Spleen (tissue), 11 donors: ENCODE measurements at regions not wholly inside any gene's neighbourhood (a gene's known extent, or its start where the extent isn't known, plus 50 kb on each side); places are given as distances from the start of the nearest gene placed in this dataset.
A peak's percentile ranks its signal among the peaks of the same experiment; 100 is the strongest.

Source experiments
- DNase-seq: peaks from one replicate; pipeline ENCODE4 v3.0.0-alpha.2; 2020
- H3K27ac ChIP-seq, 8 donors: fragments of 200-600 bp; sonication (generic) in 7 of 8; 1 replicate in 4 of 8; 2 replicates in 4 of 8; pipeline versions ENCODE4 v1.5.0 to v1.8.0; 2016 to 2021; ENCODE audit warnings: inconsistent platforms in 4 of 8, mild to moderate bottlenecking in 4 of 8, moderate library complexity in 1 of 8
- H3K27me3 ChIP-seq, 7 donors: fragments of 200-600 bp; sonication (generic) in 6 of 7; replicated peaks in 1 of 7; 1 replicate in 4 of 7; 2 replicates in 3 of 7; pipeline versions ENCODE4 v1.5.0 to v1.8.0; 2016 to 2021; ENCODE audit warnings: inconsistent platforms in 3 of 7, mild to moderate bottlenecking in 1 of 7
- H3K36me3 ChIP-seq, 6 donors: fragments of 200-600 bp; sonication (generic) in 5 of 6; 1 replicate in 4 of 6; 2 replicates in 2 of 6; pipeline versions ENCODE4 v1.5.0 to v1.8.0; 2016 to 2021; ENCODE audit warnings: inconsistent platforms in 2 of 6
- H3K4me1 ChIP-seq, 6 donors: fragments of 200-600 bp; sonication (generic) in 5 of 6; 1 replicate in 3 of 6; 2 replicates in 3 of 6; pipeline versions ENCODE4 v1.5.0 to v1.8.0; 2016 to 2021; ENCODE audit warnings: inconsistent platforms in 3 of 6
- H3K4me3 ChIP-seq, 8 donors: fragments of 200-600 bp; sonication (generic) in 7 of 8; 1 replicate in 4 of 8; 2 replicates in 4 of 8; pipeline versions ENCODE4 v1.5.0 to v1.8.0; 2016 to 2021; ENCODE audit warnings: inconsistent platforms in 4 of 8, mild to moderate bottlenecking in 4 of 8, moderate library complexity in 2 of 8
- H3K9me3 ChIP-seq, 8 donors: fragments of 200-600 bp; sonication (generic) in 7 of 8; 1 replicate in 4 of 8; 2 replicates in 4 of 8; pipeline versions ENCODE4 v1.5.0 to v1.8.0; 2016 to 2021; ENCODE audit warnings: inconsistent platforms in 4 of 8
- POLR2A ChIP-seq, 3 donors: fragments of 450-650 bp; IDR thresholded peaks; one replicate each; pipeline ENCODE4 v1.5.1; 2017; ENCODE audit warnings: antibody characterized with exemption in 3 of 3, mild to moderate bottlenecking in 1 of 3
- POLR2AphosphoS5 ChIP-seq, 3 donors: sonication (generic); formaldehyde crosslinking; IDR thresholded peaks; one replicate each; pipeline ENCODE4 v1.5.1; 2017; ENCODE audit warnings: antibody characterized with exemption in 3 of 3
- WGBS, 5 donors: extraction: QIAGEN DNeasy Blood & Tissue Kit in 3 of 5; methylation state at CpG; one replicate each; pipeline versions ENCODE4 v1.1.5 to v1.1.7; 2013 to 2018; 5-methylcytosine and 5-hydroxymethylcytosine counted together
- intact Hi-C: fragments of 100-400 bp; cut with DNase I; formaldehyde crosslinking; loops from one replicate; pipeline ENCODE4 v1.15.0; 2023; ENCODE audit warnings: low total_unique reads
- TF ChIP-seq, protein P1 (sequence below), 11 experiments: fragments of 200-600 bp in 7 of 11; fragments of 450-650 bp in 4 of 11; sonication (generic) in 4 of 11; IDR thresholded peaks in 8 of 11; conservative IDR thresholded peaks in 3 of 11; 1 replicate in 7 of 11; 2 replicates in 4 of 11; pipeline versions ENCODE4 v1.4.0 to v1.8.0; 2016 to 2021; ENCODE audit warnings: antibody characterized with exemption in 11 of 11, inconsistent platforms in 4 of 11, mild to moderate bottlenecking in 1 of 11
- donor health status: healthy with polysubstance abuse.
- donor health status: DM: no; HTN: no; CAD: no; lungs with moderate emphysema.
- donor health status: DM: no; HTN: no; CAD: no.
- donor health status: Bipolar disorder and iron deficiency.
- donor health status: healthy.
- donor health status: DM: no; HTN: no; CAD: no.
- donor health status: DM: yes; HTN: yes; CAD: no.

DNA sequence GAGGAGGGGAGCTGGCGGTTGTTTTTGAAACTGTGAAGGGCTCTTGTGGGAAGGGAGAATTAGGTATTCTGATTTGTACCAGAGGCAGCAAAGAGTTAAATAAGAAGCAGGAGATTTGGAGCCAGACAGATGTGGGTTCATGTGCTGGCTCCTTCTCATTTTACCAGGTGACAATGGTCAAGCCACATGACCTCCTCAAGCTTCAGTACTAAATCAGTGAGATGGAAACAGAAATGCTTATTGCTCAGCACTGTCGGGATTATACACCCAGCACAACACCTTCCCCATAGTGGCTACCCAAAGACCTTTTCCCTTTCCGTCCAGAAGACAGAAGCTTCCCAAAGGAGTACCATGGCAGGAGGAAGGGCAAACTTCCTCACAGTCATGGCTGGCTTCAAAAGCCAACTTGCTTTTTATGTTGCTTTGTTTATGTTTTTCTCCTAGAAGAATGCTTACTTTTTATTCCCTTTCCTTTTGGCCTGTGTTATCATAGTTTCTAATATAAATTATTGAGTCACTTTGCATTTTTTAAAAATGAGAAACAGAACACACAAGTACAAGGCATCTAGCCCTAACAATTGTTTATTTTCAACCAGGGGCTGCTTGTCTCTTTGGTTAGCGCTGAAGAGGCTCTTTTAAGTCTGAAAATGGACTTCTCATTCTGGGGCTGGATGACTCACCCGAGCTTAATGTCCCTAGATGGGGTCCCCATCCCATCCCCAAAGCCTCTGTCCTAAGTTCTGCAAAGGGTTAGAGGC, 181.5 kb upstream of the ZBED5 start:
- Histone ChIP-seq H3K4me3 (no peak overlapping the region), H3K4me1 (peaks cover 0 to 5% (median 0%) of the 10 kb centered on the region in 6 donors), H3K9me3 (no peaks in the 10 kb centered on the region), H3K27me3 (no peaks in the 10 kb centered on the region), H3K27ac (no peak overlapping the region), H3K36me3 (no peaks in the 10 kb centered on the region)
- WGBS, 5 donors, result 84 to 90% (median 87%) methylated on average over 5 of the region's 5 CpGs
- DNase-seq, result no peak
- intact Hi-C loops, result no loop called here
- no peak for TF ChIP-seq POLR2A (IDR thresholded peaks at IDR 0.05)
- TF ChIP-seq, protein P1, sequence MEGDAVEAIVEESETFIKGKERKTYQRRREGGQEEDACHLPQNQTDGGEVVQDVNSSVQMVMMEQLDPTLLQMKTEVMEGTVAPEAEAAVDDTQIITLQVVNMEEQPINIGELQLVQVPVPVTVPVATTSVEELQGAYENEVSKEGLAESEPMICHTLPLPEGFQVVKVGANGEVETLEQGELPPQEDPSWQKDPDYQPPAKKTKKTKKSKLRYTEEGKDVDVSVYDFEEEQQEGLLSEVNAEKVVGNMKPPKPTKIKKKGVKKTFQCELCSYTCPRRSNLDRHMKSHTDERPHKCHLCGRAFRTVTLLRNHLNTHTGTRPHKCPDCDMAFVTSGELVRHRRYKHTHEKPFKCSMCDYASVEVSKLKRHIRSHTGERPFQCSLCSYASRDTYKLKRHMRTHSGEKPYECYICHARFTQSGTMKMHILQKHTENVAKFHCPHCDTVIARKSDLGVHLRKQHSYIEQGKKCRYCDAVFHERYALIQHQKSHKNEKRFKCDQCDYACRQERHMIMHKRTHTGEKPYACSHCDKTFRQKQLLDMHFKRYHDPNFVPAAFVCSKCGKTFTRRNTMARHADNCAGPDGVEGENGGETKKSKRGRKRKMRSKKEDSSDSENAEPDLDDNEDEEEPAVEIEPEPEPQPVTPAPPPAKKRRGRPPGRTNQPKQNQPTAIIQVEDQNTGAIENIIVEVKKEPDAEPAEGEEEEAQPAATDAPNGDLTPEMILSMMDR (IDR thresholded peaks at IDR 0.05 in 8 of 11, conservative IDR thresholded peaks at IDR 0.05 in 3 of 11), result no peak
- no peak for TF ChIP-seq POLR2AphosphoS5 (IDR thresholded peaks at IDR 0.05)

DNA sequence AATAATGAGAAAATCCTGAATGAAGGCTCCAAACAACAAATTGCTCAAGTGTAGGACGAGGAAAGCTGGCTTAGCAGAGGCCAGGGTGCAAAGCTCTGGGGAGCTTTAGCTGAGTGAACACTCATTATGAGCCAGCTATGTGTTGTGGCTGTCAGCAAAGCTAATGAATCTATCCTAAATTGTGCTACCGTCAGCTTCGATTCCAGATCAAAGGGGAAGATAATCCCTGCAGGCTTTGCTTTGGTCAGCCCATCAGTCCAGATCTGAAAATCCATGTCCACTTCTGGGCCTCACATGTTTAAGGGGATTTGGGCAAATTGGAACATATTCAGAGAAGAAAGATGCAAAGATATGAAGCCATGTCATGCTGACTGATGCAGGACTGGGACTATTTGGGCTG, 180.9 kb upstream of the ZBED5 start:
- H3K27me3 ChIP-seq, result no peaks in the 10 kb centered on the region
- H3K4me1 ChIP-seq, result peaks cover 0 to under 1% (median 0%) of the 10 kb centered on the region in 6 donors
- no peak for DNase-seq
- no peak overlapping the region for H3K27ac ChIP-seq
- no peaks in the 10 kb centered on the region for H3K9me3 ChIP-seq
- intact Hi-C loops, result no loop called here
- no peak overlapping the region for H3K4me3 ChIP-seq
- WGBS, 5 donors, result 81 to 94% (median 90%) methylated on average over 3 of the region's 3 CpGs
- no peaks in the 10 kb centered on the region for H3K36me3 ChIP-seq
- TF ChIP-seq POLR2A (IDR thresholded peaks at IDR 0.05), result no peak
- TF ChIP-seq, protein P1 (IDR thresholded peaks at IDR 0.05 in 8 of 11, conservative IDR thresholded peaks at IDR 0.05 in 3 of 11), result no peak
- TF ChIP-seq POLR2AphosphoS5 (IDR thresholded peaks at IDR 0.05), result no peak

DNA sequence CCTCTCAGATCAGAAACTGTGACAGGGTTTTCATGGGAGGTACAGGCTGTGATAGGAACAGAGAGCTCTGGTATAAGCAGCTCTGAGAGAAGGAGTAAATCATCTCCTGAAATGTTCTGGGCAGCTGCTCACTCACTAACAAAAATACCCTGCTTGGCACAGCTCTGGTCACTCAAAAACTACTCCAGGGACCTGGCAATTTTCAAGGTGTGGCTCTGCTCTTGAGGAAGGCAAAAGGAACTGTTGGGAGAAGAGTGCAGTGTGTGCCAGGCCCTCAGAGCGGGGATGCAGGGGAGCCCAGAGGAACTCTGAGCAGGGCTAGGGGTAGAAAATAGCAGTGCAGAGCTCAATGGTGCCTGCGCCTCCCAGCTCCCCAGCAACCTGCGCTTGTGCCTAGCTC, 180.5 kb upstream of the ZBED5 start:
- H3K9me3 ChIP-seq, result no peaks in the 10 kb centered on the region
- no peak overlapping the region for H3K4me3 ChIP-seq
- H3K4me1 ChIP-seq, result no peaks in the 10 kb centered on the region
- H3K27ac ChIP-seq, result no peak overlapping the region
- H3K27me3 ChIP-seq, result no peaks in the 10 kb centered on the region
- TF ChIP-seq POLR2A (IDR thresholded peaks at IDR 0.05) (no peak), POLR2AphosphoS5 (IDR thresholded peaks at IDR 0.05) (no peak)
- TF ChIP-seq, protein P1 (IDR thresholded peaks at IDR 0.05 in 8 of 11, conservative IDR thresholded peaks at IDR 0.05 in 3 of 11), result no peak
- no peak for DNase-seq
- intact Hi-C loops, result no loop called here
- 92 to 97% (median 93%) methylated on average over 3 of the region's 3 CpGs for WGBS, 5 donors
- H3K36me3 ChIP-seq, result no peaks in the 10 kb centered on the region

DNA sequence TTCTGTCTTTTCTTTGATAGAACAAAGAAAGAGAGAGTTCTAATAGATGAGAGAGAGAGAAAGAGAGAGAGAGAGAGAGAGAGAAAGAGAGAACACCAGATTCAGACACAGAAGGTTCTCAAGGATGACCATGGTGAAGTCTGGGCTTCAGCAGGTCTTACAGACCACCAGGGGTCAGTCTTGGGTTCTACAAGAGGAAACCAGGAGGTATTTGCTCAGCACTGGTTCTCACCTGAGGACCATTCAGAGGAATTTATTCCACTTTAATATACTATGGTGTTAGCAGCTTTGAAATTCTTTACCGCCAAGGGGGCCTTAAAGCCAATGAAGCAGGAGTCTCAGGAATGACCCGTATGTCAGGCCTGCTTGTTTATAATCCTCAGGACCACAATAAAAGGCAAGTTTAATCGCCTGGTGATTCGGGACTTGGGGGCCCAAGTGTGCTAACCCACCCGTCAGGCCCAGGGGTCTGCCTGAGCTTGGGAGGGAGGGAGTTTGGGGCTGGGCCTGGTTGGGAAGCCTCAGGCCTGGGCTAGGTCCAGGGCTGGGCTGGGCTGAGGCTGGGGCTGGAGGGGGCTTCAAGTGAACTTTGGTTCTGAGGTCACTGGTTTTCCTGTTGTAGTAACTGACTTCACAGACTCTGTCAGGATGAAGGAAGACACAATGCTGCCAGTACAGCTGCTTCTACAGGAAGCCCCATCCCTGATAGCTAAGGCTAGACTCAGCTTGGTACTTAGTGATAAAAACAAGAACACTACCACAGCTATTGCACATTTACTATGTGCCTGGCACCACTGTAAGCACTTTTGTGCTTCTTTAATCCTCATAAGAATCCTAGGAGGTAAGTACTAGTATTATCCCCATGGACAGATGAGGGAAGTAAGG, 179.2 kb upstream of the ZBED5 start:
- WGBS, 5 donors, result 56 to 85% (median 74%) methylated on average over 4 to 5 of the region's 5 CpGs
- Histone ChIP-seq H3K36me3 (no peaks in the 10 kb centered on the region), H3K4me3 (no peak overlapping the region), H3K4me1 (no peaks in the 10 kb centered on the region), H3K9me3 (no peaks in the 10 kb centered on the region), H3K27me3 (peaks cover 0 to 6% (median 0%) of the 10 kb centered on the region in 7 donors), H3K27ac (no peak overlapping the region)
- TF ChIP-seq POLR2AphosphoS5 (IDR thresholded peaks at IDR 0.05), result no peak
- TF ChIP-seq, protein P1 (IDR thresholded peaks at IDR 0.05 in 8 of 11, conservative IDR thresholded peaks at IDR 0.05 in 3 of 11), result peak in 10 of 11 experiments; percentile 20 to 80 (median 65)
- no peak for DNase-seq
- intact Hi-C loops, result no loop called here
